Mucosa of gallbladder (tissue), 1 donor: ENCODE measurements at regions not wholly inside any gene's neighbourhood (a gene's known extent, or its start where the extent isn't known, plus 50 kb on each side); places are given as distances from the start of the nearest gene placed in this dataset.

Experiments
- DNase-seq: peaks from one replicate; pipeline ENCODE4 v3.0.0-alpha.2; 2020; ENCODE audit warnings: low spot score
- donor health status: DM: no; HTN: no; CAD: no.

DNA sequence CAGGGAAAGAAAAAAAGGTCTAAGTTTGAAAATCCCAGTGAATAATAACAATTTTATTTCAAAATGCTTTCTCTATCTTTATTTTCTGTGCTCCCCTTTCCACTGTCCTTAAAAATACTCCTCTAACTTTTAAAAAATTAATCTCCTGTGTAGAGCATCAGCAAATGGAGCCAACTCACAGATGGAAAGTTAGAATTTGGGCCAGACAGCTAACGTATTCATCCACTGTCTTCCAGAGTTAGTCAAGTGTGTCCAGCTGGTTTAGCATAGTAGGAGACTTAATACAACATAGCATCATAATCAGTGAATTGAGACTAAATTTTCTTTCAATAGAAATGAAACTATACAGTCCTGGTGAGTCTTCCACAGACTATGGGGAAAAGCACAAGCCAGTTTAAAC, 419.0 kb upstream of the LRRC7 start:
- DNase-seq = no peak

DNA sequence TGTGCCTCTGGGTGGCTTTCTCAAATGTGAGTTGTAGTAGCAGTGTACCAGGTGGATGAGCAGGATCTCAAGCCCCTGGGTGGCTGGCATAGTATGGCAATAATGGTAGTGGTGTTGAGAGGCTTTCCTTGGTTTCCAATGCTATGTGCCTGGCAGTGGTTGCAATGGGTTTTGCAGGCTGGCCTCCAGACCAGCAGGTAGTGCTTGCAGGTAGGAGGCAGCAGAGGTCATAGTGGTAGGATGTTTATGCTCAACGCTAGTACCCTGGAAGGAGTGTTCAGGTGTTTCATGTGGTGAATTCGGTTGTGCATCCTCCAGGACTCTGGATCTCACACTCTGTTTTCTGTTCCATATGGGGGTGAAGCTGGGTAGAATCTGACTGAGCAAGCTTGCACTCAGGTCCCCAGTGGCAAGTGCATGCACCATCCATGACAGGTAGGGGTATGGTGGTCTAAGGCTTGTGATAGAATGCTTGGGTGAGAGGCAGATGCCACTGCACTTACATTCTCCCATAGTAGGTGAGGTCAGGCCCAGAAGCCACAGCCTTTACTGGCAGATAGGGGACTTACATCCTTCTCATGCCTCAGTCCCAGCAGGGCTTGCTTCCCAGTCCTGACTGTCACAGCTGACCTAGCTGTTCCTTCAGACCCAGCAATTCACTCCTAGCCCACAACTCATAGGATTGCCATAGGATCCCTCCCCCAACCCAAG, 410.5 kb upstream of the LRRC7 start:
- DNase-seq = no peak

DNA sequence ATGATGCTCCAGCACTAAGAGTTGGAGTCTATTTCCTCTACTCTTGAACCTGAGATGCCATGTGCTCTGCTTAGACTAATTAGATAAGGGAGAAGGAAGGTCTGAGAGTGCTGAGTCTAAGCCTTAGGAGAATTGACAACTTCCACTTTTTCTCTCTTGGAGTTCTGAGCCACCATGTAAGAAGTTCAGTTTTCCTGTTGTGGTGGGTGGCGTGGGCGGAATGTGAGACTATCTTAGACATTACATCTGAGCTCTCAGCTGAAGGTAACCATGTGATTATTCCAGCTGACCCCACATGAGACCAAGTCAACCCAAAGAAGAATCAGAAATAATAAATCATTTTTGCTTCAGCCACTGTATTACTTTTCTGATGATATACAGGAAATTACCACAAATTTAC, 404.5 kb upstream of the LRRC7 start:
- no peak for DNase-seq

DNA sequence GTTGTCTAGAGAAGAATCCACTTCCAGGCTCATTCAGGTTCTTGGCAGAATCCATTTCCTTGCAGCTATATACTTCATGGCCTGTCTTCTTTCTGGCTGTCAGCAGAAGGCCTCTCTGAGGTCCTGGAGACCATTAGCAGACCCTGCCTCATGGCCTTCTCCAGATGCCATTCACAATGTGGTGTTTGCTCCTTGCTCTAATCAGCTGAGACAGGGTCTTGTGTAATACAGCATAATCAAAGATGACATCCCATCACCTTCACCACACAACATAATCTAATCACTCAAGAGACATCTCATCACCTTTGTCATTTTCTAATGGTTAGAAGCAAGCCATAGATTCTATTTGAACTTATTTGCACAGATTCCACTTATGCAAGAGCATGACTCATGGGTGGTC, 403.9 kb upstream of the LRRC7 start:
- DNase-seq = no peak

DNA sequence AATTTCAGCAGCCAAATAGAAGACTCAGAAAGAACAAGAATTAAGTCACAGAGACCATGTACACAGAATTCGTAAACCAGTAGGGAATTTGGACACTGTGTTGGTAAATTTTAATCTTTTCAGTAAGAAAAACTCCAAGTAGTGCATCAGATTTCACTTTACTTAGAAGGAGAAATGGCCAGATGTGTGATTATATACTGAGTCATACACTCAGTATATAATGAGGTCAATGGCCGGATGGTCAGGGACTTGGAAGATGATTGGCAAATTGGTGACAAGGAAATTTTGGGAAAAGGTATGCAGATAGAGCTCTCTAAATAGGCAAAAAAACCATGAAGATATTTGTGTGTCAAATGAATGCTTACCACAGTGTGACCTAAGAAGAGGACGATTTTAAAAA, 399.8 kb upstream of the LRRC7 start:
- no peak for DNase-seq

DNA sequence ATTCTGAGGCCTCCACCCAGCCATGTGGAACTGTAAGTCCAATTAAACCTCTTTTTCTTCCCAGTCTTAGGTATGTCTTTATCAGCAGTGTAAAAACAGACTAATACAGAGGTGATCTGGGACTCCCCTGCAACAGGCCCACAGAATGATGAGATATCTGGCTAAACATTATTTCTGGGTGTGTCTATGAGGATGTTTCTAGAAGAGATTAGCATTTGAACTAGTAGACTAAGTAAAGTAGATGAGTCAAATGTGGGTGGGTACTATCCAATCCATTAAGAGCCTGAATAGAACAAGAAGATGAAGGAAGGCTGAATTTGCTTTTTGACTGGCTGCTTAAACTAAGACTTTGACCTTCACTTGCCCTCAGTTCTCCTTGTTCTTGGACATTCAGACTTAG, 396.5 kb upstream of the LRRC7 start:
- no peak for DNase-seq

DNA sequence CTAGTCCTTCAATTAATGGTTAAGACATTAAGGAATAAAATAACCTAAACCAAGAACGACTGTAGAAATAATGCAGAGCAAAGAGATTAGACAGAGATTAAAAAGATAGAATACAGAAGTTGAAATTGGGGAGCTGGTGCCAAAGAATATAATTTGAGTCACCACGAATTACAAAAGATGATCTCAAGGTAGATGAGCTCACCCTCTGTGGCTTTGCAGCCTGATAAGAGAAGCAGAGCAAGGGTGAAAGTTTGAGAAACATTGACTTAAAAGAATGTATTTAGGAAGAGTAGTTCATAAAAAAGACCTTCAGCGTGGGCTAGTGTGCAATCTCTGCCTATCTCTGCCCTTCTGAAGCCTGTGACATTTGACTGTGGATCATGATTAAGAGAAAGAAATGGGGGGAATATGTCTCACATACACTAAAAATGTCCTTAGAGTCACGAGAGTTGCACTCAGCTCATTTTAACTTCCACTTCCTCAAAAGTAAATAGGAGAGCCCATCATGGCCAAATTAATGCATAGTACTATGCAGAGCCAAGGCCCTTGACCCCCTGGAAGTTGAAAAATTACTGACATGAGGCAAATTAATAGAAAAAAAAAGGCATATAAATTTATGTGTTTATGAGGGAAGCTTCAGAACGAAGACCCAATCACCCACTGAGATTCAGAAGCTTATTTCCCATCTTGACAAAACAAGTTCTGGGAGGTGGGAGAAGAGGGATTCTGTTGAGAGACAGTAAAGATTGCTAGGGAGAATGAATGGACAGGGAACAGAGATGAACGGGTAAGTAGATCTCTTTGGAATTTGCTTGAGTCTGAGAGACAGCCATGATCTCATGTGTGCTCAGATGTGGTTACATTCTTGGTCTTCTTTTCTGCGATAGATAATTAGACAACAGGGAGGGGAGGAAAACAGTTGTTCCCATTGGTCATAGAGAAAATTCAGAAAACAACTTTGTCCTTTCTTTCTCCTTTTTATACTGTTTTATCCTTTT, 395.4 kb upstream of the LRRC7 start:
- DNase-seq = no peak

DNA sequence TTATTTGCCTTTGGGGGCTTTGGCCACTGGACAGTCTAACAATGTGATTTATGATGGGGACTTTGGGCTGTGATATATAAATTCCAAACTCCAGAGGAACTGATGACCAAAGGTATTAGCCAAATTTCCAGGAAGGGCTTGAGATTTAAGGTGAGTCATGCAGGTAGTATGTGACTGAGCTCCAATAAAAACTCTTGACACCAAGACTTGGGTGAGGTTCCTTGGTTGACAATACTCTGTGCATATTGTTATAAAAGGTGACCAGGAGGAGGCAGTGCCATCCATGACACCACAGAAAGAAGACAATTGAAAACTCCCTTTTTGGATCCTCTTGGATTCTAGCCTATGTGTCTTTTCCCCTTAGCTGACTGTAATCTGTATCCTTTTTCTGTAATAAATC, 392.7 kb upstream of the LRRC7 start:
- no peak for DNase-seq

DNA sequence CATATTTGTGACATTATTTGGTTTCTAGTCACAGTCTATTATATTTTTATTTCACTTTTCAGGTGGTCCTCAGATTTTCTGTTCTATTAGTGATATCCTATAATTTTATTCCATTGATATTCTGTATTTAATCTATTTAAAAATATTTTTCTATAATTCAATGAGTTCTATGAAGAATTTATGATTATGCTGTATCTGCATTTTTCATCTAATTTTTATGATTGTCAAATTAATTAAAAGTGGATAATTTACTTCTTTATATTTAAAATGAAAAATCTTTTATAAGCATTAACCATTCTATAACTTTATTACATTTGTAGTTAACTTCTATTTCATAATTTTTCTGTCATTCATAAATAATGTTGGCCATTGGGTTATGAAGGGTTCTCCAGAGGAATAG, 387.4 kb upstream of the LRRC7 start:
- DNase-seq = no peak

DNA sequence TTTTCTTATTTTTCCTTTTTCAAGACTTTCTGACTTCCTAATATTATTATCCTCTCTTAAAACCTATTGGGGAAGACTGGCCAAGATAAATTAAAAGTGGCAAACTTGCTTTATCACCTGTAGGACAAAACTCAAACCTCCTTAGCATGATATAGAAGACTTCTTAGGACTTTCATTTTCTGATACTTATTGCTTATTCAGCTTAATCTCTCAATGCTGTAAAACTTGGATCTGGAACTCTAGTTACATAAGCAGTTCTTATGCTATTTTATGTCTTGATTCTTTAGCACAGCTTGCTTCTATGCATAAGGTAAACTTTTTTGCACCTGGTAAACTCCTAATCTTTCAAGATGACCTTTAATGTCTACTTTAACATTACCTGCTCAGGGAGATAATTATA, 382.3 kb upstream of the LRRC7 start:
- DNase-seq = no peak

DNA sequence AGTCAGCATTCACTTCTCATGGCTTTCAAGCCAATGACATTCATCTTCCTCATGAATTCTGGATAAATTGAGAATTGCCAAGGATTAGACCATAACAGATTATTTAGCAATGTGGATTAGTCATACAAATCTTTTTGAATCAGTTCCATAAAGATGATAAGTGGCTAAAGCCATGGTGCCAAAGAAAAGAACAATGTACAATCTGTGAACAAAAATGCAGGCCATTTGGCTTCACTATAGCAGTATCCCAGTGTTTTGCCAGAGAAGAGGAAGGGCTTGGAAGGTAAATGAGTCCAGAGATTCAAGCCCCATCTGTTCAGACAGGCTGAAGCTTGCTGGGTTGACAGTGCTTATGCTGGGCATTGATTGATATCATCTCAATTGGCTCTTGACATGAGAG, 376.4 kb upstream of the LRRC7 start:
- DNase-seq = no peak

DNA sequence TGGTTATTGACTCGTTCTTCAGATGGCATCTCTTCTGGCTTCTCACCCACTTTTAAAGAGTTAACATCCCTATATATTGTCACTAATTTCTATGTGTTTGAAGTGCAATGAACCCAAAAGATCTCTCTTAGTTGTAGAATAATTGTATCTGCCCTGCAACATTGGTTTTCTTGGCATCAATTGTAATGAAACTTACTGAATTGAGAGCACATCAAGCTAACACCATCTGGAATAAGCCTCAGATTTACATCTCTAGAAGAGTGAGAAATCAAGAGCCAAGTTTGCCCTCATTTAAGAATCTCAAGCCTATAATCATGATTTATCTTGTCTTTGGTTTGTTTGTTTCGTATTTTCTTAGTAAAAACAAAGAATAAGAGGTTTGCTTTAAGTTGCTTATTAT, 372.6 kb upstream of the LRRC7 start:
- DNase-seq = no peak

DNA sequence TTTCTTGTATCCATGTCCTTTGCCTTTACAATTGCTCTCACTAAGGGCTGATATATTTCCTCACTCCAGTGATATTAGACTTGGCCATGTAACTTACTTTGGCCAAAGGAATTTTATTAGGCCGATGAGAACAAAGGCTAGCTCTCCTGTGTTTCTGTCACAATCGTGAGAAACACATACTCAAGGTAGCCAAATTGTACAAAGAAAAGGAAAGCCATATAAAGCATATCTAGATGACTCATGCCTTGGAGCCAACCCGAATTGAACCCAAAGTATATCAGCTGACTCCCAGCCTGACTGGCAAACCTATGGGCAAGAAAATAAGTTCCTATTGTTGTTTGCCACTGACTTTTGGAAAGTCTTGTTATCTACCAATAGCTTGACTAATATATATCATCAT, 371.7 kb upstream of the LRRC7 start:
- DNase-seq = no peak

DNA sequence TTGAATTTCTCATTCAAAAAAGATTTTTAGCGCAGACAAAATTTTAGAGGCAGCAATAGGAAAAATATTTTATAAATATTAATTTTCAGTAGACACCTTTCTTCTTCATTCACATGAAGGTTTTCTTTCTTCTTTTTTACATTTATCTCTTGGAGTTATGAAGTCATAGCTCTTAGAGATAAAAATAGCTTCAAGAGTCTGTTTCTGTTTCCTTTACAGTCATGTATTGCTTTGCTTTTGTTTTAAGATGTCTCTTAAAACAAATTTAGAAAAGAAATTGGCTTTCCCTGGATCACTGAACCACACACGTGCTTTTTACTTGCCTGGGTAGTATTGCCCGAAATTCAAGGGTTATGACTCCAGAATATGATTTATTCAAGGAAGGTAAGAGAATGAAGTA, 369.9 kb upstream of the LRRC7 start:
- DNase-seq = no peak

DNA sequence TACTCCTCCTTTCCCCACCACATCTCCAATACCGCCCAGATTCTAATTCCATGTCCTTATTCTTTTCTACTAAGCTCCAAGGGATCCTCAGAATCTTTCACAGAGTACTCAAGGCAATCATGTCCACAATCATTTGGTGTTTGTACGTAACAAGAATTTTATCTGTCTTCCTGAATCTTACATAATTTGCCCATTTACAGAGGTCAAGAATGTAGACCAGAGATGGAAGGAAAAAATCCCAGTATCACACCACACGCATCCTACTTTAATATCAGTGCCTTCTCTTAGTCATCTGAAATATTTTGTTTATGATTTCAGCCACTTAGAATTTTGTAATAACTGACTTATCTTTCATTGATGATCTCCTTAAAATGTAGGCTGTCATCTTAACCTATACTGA, 366.0 kb upstream of the LRRC7 start:
- no peak for DNase-seq

DNA sequence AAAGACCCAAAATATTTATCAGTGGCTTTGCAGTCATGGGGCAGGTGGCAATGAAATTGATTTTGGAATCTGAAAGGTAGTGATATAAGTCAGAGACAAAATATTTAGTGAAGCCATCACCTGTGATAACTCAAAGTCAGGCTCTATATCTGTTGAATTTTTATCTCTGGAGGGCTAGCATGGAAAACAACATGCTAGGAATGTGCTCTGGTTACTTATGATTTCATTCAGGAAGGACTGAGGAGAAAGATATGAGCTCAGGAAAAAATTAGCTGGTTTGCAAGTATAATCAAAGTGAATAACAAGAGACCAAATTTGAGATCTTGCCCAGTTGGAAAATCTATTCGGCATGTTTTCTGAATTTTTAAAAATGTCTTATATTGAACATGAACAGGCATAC, 364.6 kb upstream of the LRRC7 start:
- DNase-seq = no peak

DNA sequence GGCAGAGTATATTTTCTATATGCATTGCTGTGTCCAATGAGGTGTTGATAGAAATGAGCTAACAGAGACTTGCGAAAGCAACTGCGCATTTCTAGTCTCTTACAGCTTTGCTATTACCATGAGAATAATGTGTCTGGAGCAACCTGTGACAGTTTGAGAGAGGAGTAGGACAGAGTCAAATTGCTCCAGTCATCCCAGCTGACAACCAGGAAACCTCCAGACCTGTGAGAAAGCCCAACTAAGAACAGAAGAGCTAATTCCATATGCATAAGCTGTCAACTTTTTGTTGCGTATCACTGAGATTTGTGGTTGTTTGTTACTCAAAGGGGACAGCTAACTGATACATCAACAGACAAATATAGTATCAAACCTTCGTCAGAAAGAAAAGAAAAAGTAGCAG, 354.1 kb upstream of the LRRC7 start:
- no peak for DNase-seq

DNA sequence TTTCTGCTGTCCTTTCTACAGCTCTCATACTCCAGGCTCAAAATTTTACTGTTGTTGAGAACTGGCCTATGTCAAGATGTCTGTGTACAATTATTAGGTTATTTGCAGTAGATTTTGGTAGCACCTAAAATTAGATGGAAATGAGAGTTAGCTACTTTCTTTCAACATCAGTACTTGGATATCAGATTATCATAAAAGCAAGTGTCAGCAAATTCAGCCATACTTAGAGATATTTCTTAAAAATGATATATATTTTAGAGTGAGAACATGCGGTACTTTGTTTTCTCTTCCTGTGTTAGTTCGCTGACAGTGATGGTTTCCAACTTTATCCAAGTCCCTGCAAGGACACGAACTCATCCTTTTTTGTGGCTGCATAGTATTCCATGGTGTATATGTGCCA, 351.8 kb upstream of the LRRC7 start:
- no peak for DNase-seq

DNA sequence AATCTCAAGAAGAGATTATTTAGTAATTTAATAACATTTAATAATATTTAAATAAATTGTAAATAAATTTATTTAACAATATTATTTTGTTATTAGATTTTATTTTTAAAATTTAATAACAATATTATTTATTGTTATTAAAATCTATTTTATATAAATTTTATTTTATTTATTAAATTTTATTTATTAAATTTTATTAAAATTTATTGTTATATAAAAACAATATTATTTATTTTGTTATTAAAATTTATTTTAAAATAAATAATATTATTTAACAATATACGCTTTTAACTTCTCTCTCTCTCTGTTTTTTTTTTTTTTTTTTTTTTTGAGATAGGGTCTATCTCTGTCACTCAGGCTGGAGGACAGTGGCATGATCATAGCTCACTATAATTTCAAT, 347.1 kb upstream of the LRRC7 start:
- DNase-seq = no peak

DNA sequence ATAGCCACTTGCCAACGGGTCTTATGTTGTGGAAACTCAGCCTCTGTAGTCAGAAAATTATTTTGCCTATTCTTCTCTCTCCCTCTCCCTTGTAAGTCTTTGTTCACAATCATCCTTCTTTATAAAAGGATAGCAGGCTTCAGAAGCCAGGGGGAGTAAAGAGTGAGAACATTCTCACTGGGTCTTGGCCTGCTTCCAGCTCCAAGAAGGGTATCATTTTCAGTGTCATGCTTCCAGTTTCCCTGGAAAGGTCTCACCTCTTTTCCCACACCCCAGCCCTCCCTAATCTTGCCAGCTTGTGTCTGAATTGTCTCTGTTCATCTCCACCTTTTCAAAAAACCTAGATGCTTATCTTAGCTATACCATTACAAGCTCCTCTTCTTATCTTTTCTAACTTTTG, 346.2 kb upstream of the LRRC7 start:
- DNase-seq = no peak

DNA sequence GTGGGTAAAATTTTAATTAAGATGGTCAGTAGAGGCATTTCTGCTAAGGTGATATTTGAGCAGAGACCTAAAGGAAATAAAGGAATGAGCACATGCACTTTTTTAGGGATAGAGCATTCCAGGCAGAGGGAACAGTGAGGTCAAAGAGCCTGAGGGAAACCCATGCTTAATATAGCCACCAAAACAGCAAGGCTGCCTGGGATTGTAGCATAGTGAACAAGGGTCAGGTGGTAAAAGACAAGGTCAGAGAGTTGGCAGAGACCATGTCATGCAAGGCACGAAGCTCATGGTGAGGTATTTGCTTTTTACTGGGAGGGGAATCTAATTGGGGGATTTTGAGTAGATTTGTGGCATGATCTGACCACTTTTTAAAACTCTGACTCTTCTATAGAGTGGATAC, 344.6 kb upstream of the LRRC7 start:
- DNase-seq = no peak

DNA sequence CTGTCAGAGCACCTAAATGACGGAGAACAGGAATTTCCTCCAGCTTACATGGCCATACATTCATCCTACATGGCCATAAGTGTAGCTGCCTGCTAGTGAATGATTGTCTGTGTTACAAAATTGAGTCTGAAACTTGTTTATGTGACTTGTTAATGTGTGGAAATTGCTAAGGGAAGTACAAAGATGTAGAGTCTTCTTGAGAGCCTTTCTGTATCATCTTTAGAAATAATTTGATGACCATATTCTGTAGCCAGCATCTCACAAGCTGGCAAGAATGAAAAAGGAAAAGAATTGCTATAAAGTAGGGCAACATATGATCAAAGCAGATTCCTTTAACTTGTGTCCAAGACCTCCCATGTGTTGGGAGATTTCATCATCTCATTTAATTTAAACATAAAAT, 339.2 kb upstream of the LRRC7 start:
- no peak for DNase-seq

DNA sequence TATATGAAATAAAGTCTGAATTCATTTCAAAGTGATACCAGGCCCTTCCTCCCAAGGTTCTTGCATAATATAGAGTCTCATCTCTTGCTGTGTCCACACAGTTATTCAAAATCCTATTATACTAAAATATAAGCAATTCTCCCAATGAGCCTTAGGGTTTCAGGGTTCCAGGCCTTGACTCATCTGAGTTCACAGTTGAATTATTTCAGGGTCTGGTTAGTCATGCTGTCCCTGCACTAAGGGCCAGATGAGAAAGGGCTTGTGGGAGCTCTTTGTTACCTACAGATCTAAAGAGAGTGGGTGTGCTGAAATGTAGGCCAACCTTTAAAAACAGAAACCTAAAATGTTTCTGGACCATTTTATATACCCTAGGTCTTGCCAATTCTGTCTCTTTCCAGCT, 337.5 kb upstream of the LRRC7 start:
- DNase-seq = no peak
